Stimulated activated CD8-positive, alpha-beta memory T cell treated with anti-CD3 and anti-CD28 coated beads, Interleukin-12 subunit alpha, Interleukin-12 subunit beta, amount 100 ng/mL, for 24 hours (primary cell): ENCODE measurements at regions not wholly inside any gene's neighbourhood (a gene's known extent, or its start where the extent isn't known, plus 50 kb on each side); places are given as distances from the start of the nearest gene placed in this dataset.
"Not testable (repeated sequence)": the region's sequence is repeated elsewhere in the genome, so short reads cannot be mapped to it uniquely, and the experiment has no call there.

Experiments
- DNase-seq: peaks from one replicate; pipeline ENCODE4 v3.0.0-alpha.2; 2020; ENCODE audit errors: extremely low read depth

DNA sequence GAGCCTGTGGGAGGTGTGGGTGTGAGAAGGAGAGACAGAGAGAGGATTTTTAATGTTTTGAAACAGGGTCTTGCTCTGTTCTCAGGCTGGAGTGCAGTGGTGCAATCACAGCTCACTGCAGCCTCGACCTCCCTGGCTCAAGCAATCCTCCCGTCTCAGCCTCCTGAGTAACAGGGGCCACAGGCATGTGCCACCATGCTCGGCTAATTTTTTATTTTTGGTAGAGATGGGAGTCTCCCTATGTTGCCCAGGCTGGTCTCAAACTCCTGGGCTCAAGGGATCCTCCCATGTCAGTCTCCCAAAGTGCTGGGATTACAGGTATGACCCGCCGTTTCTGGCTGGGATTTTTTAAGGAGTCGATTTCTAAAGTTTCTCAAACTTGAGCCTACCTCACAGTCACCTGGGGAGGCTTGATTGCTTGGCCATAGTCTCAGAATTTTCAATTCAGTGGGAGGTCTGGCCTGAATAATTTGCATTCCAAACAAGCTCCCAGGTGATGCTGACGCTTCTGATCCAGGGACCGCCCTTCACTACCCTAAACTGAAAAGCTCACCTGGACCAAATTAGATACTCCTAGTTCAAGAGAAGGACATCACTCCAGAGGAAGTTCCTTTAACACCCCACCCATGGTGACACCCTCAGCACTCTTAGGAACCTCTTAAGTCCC lies 70.8 kb upstream of the SLC1A4 start:
- no peak for DNase-seq

DNA sequence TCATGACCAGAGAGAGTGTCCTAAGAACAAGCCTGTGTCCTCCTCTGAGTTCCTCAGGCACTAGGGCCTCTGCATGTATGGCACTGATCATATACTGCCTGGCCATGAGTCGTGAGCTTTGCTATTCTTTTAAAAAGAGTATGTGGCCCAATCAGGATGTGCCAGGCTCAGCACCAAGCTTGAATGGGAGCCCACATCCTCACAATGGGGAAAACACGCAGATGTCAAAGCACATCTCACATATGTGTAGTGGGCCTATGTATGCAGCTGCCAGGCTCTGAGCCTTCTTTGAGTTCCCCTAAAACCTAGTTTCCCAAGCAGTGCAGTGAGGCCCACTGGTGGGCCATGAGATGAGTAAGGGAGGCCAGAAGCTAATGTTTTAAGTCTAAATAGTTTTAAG lies 69.9 kb upstream of the SLC1A4 start:
- DNase-seq = no peak

DNA sequence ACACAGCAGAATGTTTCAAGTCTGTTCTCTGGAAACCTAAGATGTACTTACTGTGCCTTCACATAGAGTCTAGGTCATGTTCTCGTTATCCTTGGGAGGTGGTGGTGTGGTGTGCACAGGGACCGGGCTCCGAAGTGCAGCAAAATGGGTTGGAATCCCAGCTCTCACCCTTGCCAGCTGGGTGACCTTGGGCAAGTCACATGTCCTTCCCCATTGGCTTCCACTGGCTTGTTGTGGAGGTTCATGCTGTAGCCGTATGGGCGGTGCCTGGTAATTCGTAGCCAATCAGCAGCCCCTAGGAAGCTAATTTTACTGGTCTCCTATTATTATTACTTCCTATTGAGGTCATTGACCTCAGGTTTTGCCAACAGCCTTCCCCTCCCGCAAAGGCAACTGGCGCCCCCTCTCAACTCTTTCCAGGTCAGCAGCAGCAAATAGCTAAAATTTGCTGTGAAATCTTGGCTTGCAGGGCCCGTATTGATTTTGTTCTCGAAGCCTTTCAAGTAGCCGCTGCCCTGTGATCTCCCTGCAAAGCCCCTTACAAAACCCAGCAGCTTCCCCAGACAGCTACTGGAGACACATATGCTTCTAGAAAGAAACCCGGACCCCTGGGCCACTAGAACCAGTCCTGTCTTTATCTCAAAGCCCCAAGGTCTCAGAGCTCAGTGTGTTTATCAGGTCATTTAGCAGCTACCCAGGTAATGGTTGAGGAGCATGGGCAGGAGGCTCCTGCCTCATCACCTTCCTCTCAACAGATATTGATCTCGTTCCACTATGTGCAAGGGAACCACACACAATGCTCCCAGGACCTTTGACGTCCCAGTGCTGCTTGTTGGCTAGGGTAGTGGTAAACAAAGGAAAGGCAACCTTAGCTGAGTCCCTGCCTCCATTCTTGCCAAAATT lies 66.5 kb upstream of the SLC1A4 start:
- DNase-seq = no peak

DNA sequence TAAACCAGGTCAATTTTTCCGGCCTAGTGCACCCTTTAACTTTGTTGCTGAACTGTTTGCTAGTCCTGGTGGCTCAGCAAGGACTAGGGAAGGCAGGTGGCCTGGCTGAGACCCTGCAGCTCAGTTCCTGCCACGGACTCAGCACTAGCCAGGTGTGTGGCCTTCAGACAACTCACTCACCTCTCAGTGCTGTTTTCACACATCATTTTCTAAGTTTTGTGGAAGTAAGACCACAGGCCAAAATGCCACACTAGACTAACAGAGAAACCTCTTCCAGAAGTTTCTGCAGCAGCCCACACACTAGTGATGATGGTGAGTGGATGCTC lies 65.9 kb upstream of the SLC1A4 start:
- DNase-seq = no peak

DNA sequence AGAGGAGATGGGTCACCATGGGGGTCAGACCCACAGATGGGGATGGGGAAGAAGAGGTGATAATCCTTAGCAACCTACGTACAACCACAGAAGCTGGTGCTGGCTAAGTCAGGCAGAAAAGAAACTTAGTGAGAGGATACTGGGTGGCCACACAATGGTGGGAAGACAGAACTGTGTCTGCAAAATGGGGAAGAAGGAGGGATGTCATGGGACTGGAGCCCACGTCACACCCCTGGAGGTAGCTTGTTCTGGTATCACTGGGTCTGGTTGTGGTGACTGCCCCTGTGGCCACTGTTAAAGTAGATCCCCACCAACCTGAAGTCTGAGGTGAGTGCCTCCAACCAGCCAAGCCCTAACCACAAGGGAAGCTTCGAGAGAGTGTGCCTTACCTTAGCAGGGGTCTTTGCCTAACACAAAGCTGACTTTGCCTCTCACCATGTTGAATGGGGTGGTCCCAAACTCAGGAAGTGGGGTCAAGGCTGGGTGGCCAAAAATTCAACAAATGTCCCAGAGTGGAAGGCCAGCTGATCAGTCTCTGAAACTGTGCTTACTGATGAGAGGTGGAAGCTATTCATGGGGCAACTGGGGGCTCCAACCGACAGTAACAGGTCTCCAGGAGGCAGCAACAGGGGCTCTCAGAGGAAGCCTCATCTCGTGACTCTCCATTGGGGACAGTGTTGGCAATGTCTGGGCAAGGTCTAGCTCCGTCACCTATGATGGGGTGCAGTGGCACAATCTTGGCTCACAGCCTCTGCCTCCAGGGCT lies 64.8 kb upstream of the SLC1A4 start:
- DNase-seq = no peak

DNA sequence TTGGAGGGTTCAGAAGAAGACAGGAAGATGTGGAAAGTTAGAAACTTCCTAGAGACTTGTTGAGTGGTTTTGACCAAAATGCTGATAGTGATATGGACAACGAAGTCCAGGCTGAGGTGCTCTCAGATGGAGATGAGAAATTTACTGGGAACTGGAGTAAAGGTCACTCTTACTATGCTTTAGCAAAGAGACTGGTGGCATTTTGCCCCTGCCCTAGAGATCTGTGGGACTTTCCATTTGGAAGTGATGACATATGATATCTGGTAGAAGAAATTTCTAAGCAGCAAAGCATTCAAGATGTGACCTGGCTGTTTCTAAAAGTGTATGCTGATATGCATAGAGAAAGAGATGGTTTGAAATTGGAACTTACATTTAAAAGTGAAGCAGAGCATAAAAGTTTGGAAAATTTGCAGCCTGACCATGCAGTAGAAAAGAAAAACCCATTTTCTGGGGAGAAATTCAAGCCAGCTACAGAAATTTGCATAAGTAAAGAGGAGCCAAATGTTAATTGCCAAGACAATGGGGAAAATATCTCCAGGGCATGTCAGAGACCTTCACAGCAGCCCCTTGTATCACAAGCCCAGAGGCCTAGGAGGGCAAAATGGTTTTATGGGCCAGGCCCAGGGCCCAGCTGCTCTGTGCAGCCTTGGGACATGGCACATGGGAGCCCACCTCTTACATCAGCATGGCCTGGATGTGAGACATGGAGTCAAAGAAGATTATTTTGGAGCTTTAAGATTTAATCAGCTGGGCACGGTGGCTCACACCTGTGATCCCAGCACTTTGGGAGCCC lies 63.1 kb upstream of the SLC1A4 start:
- not testable (repeated sequence) for DNase-seq

DNA sequence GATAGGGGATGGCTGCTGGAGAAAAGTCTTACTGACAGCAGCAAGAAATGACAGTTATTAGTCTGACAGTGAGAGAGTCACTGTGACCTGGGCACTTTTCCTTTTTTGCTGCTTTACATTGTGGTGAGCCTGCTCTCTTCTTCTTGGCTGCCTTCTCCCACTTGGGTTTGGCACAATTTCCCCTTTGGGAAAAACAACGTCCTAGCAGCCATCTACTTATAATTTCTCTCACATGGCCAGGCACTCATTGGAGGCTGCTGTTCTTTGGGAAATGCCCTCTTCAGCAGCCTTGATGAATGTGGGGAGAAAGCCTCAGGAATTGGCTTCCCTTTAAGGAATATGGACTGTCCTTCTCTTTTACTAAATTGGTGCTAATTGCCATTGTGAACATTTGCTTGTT lies 60.4 kb upstream of the SLC1A4 start:
- DNase-seq = no peak

DNA sequence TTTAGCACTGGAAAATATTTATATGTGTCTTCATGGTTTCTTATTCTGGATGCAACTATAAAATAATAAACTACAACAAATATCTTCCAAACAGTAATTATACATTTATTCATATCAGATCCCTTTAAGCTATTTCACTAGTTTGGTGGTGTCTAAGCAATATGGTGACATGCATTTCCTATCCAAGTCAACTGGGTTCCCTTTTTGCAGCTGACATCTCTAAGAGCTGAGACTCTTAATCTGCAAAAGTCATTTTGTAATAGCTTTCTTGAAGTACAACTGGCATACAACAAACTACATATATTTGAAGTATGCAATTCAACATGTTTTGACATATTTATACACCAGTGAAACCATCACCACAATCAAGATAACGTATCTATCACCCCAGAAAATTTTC lies 59.9 kb upstream of the SLC1A4 start:
- DNase-seq = no peak

DNA sequence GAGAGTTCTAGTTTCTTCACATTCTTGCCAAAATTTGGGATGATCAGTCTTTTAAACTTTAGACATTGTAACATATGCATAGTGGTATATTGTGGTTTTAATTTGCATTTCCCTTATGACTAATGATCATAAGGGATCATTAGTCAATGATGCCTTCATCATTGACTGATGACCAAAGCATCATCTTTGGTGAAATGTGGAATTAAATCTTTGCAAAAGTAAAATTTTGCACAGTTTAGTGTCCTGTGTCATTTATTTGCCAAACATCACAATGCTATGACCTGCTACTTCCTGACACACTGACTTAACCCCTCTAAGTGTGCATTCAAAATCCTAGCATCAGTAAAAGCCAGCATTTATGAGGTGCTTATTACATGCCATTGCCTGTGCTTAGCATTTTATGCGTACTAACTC lies 58.9 kb upstream of the SLC1A4 start:
- DNase-seq = no peak

DNA sequence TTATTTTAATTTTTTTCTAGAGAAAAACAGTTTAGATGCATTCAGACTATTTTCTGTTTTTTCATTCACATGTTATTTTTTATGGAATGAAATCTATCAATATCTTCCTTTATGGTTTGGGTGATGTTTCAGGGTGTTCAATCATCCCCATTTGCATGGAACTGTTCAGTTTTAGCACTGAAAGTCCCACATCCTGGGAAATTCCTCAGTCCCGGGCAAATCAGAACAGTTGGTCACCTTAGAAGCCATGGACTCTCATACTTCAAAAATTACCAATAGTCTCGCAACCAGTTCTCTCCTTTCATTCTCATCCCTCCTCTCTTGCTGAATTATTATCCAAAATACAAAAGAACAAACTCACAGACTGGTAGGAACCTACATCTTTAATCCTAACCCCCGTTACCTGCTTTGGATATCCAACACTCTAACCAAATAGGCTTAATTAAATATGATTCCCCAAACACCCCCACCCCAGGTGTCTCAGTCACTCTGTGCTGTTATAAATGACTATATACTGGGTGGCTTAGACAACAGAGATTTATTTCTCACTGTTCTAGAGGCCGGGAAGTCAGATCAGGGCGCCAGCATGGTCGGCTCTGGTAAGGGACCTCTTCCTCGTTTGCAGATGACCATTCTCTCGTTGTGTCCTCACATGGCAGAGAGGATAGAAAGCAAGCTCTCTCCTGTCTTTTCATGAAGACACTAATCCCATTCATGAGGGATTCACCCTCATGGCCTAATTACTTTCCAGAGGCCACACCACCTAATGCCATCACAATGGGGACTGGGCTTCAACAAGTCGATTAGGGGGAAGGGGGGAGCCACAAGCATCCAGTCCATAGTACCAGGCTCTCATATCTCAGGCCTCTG lies 57.7 kb upstream of the SLC1A4 start:
- no peak for DNase-seq

DNA sequence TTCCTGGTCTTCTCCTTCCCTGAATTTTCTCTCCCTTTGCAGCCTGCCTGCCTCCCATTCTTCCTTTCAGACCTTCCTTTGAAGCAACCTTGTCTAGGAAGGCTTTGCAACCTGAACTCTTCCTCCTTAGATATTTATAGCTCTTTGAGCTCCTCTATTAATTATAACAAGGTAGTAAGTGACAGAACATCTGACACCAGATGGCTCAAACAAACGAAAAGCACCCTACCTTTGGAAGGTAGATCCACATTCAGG lies 57.2 kb upstream of the SLC1A4 start:
- no peak for DNase-seq

DNA sequence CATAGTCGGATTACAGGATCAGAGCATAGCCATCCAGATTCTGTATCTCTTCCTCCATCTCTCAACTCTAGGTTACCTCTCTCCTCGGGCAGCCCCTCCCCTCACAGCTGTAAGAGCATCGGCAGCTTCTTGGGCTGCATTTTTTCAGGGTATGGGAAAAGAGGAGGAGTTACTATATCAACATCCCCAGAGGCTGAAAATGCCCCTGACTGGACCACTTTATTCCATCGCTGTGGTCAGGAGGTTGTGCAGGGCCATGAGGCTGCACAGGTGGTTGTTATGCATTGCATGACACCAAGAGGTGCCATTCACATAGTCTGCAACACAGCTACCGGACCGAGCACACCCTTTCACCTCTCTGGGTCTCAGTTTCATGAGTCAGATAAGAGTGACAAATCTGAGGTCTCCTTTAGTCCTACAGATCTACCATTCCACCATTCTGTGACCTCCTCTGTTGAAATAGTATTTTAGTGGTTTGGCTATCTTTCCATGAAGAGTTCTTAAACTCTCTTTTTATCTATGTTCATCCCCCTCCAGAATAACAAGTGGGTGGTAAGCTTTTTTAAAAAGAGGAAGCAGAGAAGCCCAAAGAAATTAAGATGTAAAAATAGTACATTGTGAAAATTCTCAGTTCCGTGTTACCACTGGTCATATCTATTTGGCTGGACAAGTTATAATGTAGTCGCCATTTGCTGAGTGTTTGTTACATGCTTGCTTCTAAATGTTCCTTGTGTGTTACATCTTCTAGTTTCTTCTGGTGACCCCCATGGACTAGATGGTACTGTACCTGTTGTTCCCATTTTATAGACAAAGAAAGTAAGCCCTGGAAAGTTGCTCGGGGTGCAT lies 56.6 kb upstream of the SLC1A4 start:
- no peak for DNase-seq

DNA sequence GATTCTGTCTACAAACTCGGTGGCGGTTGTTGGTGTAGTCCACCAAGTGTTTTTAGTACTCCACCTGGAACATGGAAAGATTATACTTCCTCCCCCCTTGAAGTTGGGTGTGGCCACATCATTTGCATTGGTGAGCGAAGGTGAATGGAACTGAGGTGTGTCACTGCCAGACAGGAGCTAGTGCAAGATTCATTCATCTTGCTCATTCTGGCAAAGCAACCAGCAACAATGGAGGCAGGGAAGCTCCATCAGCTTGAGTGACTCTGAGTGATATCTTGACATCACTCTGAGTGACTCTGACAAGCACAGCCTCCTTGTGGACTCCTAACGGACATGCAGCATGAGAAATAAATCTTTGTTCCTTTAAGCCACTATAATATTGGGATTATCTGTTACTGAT lies 54.7 kb upstream of the SLC1A4 start:
- no peak for DNase-seq

DNA sequence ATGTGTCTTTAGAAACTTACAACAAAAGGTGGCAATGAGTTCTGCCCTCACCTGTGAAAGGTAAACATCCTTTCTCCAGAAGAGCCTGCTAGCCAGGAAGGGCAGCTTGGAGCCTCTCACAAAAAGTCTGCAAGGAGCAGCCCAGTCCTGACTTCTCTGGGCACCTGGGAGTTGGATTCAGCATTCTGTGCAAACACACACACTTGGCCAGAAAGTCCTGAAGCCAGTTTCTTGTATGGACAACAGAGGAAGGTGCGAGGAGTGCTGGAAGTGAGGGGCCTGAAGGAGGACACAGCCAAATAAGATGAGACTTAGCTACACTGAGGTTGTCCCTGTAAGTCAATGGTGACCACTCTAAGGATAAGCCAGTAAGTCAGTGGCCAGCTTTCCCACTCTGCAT lies 52.4 kb upstream of the SLC1A4 start:
- no peak for DNase-seq

DNA sequence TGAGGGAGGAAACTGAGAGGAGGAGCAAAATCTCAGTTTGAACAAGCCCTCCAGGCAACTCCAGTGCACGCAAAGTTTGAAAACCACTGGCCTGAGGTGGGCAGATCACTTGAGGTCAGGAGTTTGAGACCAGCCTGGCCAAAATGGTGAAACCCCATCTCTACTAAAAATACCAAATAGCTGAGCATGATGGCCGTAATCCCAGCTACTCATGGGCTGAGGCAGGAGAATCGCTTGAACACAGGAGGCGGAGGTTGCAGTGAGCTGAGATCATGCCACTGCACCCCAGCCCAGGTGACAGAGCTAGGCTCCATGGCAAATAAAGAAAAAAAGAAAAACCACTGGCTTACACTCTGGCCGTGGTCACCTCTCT lies 51.9 kb upstream of the SLC1A4 start:
- DNase-seq = not testable (repeated sequence)

DNA sequence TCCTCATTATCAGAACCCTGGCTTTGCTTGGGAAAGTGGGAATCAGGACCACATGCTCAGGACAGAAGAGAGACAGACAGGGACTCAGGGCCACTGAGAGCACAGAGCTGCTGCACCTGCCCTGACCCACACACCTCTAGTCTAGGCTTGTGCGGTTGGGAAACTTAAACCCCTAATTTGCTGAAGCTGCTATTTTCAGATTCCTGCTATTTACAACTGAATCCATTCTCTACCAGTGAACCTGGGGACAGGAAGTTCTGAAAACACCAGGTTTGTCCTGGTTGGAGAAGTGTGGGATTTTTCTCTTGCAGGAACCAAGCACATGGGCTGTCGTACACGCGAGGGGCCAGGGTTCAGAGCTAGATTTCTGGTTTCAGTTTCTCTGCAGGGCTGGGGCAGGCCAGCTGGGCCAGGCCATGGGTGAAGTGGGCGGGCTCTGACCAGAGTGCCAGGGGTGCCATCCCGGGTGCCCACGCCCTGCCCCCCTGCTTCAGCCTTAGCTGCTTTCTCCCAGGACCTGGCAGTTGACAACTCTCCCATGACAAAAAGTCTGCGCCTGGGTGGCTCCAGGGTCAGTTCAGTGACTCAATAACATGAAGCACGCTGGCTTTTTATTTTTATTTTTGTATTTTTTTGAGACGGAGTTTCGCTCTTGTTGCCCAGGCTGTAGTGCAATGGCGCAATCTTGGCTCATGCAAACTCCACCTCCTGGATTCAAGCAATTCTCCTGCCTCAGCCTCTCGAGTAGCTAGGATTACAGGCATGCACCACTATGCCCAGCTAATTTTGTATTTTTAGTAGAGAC lies 51.3 kb upstream of the SLC1A4 start:
- no peak for DNase-seq

DNA sequence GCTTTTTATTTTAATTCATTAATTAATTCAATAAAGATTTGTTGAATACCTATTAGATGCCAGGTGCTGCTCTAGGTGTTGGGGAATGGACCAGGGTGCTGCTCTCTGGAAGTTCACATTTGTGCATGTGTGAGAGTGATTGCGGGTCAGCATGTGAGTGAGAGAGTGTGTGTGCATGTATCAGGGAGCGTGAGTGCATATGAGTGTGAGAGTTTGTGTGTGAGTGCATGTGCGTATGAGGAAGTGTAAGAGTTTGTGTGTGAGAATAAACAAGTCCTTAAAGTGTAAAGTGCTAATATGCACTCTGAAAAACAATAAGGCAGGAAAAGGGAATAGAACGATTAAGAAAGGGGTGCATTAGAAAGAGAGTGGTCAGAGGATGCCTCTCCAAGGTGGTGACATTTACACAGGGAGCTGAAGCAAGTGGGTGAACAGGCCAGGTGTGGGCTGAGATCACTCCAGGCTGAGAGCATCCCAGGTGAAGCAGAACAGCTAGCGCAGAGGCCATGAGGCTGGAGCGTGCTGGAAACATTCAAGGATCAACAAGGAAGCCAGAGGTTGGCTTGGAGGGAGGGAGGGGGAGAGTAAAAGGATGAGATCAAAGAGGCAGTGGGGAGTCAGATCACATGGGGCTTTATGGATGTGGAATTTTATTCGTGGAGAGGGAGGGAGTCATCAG lies 50.5 kb upstream of the SLC1A4 start:
- no peak for DNase-seq

DNA sequence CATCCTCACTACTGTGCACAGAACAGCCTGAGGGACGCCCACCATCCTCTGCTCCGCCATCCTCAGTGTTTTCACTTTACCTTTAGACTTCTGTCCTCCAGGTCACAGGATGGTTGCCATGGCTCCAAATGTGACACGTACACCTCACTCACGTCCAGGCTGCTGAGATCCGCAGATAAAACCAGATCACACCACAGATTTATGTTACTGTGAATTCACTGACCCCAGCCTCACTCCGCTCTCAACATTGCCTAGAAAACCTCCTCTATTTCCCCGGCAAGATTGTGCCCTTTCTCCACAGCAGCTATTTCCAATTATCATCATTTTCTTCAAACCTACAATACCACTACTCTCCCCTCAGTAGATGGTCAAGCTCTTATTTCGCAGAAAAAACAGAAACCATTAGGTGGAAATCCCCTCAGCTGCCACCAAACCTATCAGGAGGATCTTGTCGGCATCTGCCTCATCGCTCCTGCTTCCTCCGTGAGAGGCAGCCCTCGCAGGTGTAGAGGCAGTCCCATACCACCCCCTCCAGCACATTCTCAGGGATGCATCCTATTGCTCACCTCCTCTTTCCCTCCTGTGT lies 49.8 kb upstream of the SLC1A4 start:
- no peak for DNase-seq
